ENCODE measurements at regions not wholly inside any gene's neighbourhood (a gene's known extent, or its start where the extent isn't known, plus 50 kb on each side); places are given as distances from the start of the nearest gene placed in this dataset.

DNA sequence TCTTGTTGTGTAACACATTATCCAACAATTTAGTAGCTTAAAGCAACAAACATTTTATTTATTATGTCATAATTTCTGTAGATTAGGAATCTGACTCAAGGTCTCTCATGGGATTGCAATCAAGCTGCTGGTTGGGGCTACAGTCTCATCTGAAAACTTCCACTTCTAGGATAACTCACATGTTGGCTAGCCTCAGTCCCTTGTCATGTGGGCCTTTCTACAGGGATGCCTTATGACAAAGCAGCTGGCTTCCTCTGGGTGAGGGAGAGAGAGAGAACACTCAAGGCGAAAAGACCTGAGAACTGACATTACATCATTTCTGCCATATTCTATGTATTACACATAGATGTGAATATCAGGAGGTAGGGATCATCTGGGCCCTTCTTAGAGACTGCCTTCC, 317.9 kb upstream of the VRK2 start:
- 93% methylated on average over 1 of the region's 1 CpG; no CpG with 5 or more reads in 1 of the 2 experiments for WGBS, 2 experiments (ENCODE audit: extremely low coverage in 1 of 2, insufficient coverage in 1 of 2, insufficient read length in 1 of 2, insufficient replicate concordance in 2 of 2, low coverage in 1 of 2, low lambda C conversion rate in 2 of 2, missing lambda C conversion rate in 1 of 2)
- POLR2A ChIA-PET (ENCODE audit: partially characterized antibody), result no interaction called here
- H3K79me2 ChIP-seq (ENCODE audit: control insufficient read depth in 1 of 2, insufficient read depth in 2 of 2, low read length in 2 of 2), result no peaks in the 10 kb centered on the region
- TF ChIP-seq, protein P1, sequence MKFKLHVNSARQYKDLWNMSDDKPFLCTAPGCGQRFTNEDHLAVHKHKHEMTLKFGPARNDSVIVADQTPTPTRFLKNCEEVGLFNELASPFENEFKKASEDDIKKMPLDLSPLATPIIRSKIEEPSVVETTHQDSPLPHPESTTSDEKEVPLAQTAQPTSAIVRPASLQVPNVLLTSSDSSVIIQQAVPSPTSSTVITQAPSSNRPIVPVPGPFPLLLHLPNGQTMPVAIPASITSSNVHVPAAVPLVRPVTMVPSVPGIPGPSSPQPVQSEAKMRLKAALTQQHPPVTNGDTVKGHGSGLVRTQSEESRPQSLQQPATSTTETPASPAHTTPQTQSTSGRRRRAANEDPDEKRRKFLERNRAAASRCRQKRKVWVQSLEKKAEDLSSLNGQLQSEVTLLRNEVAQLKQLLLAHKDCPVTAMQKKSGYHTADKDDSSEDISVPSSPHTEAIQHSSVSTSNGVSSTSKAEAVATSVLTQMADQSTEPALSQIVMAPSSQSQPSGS (IDR thresholded peaks at IDR 0.05; ENCODE audit: low read length), result no peak
- TF ChIP-seq EGR1 (IDR thresholded peaks at IDR 0.05; ENCODE audit: borderline replicate concordance, low read depth, low read length), result no peak
- TF ChIP-seq ASH2L (IDR thresholded peaks at IDR 0.05; ENCODE audit: low read length), result no peak
- no peak for TF ChIP-seq KDM4A (IDR thresholded peaks at IDR 0.05; ENCODE audit: low read depth, low read length, severe bottlenecking)
- TF ChIP-seq SP2 (IDR thresholded peaks at IDR 0.05; ENCODE audit: low read length), result no peak
- no peak for TF ChIP-seq SRF (IDR thresholded peaks at IDR 0.05; ENCODE audit: low read depth, low read length)
- TF ChIP-seq NRF1 (IDR thresholded peaks at IDR 0.05; ENCODE audit: low read depth, low read length), result no peak
- TF ChIP-seq, protein P2, sequence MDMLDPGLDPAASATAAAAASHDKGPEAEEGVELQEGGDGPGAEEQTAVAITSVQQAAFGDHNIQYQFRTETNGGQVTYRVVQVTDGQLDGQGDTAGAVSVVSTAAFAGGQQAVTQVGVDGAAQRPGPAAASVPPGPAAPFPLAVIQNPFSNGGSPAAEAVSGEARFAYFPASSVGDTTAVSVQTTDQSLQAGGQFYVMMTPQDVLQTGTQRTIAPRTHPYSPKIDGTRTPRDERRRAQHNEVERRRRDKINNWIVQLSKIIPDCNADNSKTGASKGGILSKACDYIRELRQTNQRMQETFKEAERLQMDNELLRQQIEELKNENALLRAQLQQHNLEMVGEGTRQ (IDR thresholded peaks at IDR 0.05; ENCODE audit: low read length), result no peak
- TF ChIP-seq EP300 (IDR thresholded peaks at IDR 0.05; ENCODE audit: borderline replicate concordance in 1 of 2, low read depth in 2 of 2, low read length in 2 of 2), result no peak
- TF ChIP-seq CEBPB (IDR thresholded peaks at IDR 0.05; ENCODE audit: low read depth, low read length), result no peak
- no peak for TF ChIP-seq CHD2 (IDR thresholded peaks at IDR 0.05; ENCODE audit: low read length)
- TF ChIP-seq BRCA1 (IDR thresholded peaks at IDR 0.05; ENCODE audit: low read depth, low read length), result no peak
- no peak for TF ChIP-seq HDAC2 (IDR thresholded peaks at IDR 0.05; ENCODE audit: borderline replicate concordance in 1 of 2, low read depth in 2 of 2, low read length in 2 of 2)

More for the DNA sequence above, 317.9 kb upstream of the VRK2 start:
- H3K36me3 ChIP-seq (ENCODE audit: control insufficient read depth in 2 of 4, insufficient read depth in 4 of 4, low read length in 3 of 4), result no peaks in the 10 kb centered on the region
- H2BK120ac ChIP-seq (replicated peaks; ENCODE audit: low read depth, low read length), result no peak overlapping the region
- no peaks in the 10 kb centered on the region for H3K23me2 ChIP-seq (ENCODE audit: low read depth, low read length)
- no peaks in the 10 kb centered on the region for H4K20me1 ChIP-seq (replicated peaks in 1 of 2; ENCODE audit: control insufficient read depth in 1 of 2, insufficient read depth in 2 of 2, low read length in 2 of 2)
- H4K8ac ChIP-seq (ENCODE audit: extremely low read depth, insufficient read depth, low read length), result no peak overlapping the region
- H3K4me1 ChIP-seq (replicated peaks in 1 of 4; ENCODE audit: control insufficient read depth in 3 of 4, insufficient read depth in 4 of 4, low read length in 3 of 4), result no peaks in the 10 kb centered on the region
- H3K79me1 ChIP-seq (ENCODE audit: low read depth, low read length), result no peaks in the 10 kb centered on the region
- H3K56ac ChIP-seq (replicated peaks; ENCODE audit: insufficient read length, low read depth, low read length), result no peak overlapping the region
- H3K9me3 ChIP-seq (ENCODE audit: insufficient read depth in 2 of 2, low read depth in 1 of 2, low read length in 1 of 2), result no peaks in the 10 kb centered on the region
- no peak overlapping the region for H3K4ac ChIP-seq (replicated peaks; ENCODE audit: insufficient read length, low read depth, low read length)
- H2BK15ac ChIP-seq (ENCODE audit: low read length), result no peak overlapping the region
- no peaks in the 10 kb centered on the region for H3K27me3 ChIP-seq (replicated peaks in 1 of 4; ENCODE audit: control insufficient read depth in 3 of 4, extremely low read depth in 1 of 4, insufficient read depth in 3 of 4, low read length in 3 of 4)
- DNase-seq (ENCODE audit: low read depth in 1 of 2, low spot score in 2 of 2) (no peak), FAIRE-seq (no peak)
- no peak overlapping the region for H4K5ac ChIP-seq (ENCODE audit: insufficient read length, low read depth, low read length)
- no peak overlapping the region for H2BK20ac ChIP-seq (ENCODE audit: low read length)
- H3K23ac ChIP-seq (ENCODE audit: insufficient read length), result no peak overlapping the region
- no peak overlapping the region for H4K91ac ChIP-seq (replicated peaks; ENCODE audit: insufficient read length, low read length)
- no peak overlapping the region for H3K9ac ChIP-seq (replicated peaks in 1 of 4; ENCODE audit: extremely low read depth in 1 of 4, low read depth in 3 of 4, low read length in 3 of 4)
- no peak overlapping the region for H3K27ac ChIP-seq (ENCODE audit: low read depth, low read length)
- no peak overlapping the region for H3K4me2 ChIP-seq (ENCODE audit: insufficient read depth in 1 of 2, low read depth in 2 of 2, low read length in 2 of 2)
- no peak overlapping the region for H2BK5ac ChIP-seq (ENCODE audit: low read depth, low read length)
- no peak overlapping the region for H3K18ac ChIP-seq (ENCODE audit: extremely low read depth, low read length)
- H2AFZ ChIP-seq (ENCODE audit: low read length), result no peak overlapping the region
- no peak overlapping the region for H3K4me3 ChIP-seq (ENCODE audit: extremely low read depth in 1 of 4, insufficient read depth in 2 of 4, low read depth in 3 of 4, low read length in 4 of 4)
- H3K14ac ChIP-seq (ENCODE audit: insufficient read length), result no peak overlapping the region
- H2AK5ac ChIP-seq (ENCODE audit: low read depth, low read length), result no peak overlapping the region
- no peak overlapping the region for H2BK12ac ChIP-seq (ENCODE audit: low read depth, low read length)
- CTCF ChIA-PET (ENCODE audit: partially characterized antibody), result interaction anchor here (0.7 to 1.7 kb wide), 2 partner anchors 8 to 1095 kb away, joined by 3 to 5 read pairs; no protein-coding TSS in a partner anchor

Measured in H1 (cell line).